ENCODE measurements at regions not wholly inside any gene's neighbourhood (a gene's known extent, or its start where the extent isn't known, plus 50 kb on each side); places are given as distances from the start of the nearest gene placed in this dataset.

DNA sequence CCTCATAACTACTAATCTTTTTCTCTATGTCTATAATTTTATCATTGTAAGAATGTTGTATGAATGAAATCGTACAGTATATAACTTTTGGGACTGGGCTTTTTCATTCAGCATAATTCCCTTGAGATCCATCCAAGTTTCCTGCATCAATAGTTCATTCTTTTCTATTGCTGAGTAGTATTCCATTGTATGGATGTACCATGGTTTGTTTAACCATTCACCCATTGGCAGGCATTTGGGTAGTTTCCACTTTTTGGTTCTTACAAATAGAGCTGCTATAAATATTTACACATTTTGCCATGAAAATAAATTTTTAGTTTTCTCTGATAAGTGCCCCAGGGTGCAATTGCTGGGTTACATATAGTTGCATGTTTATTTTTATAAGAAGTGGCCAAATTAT lies 659.8 kb downstream of the RAPGEF2 start:
- TF ChIP-seq, protein P1, sequence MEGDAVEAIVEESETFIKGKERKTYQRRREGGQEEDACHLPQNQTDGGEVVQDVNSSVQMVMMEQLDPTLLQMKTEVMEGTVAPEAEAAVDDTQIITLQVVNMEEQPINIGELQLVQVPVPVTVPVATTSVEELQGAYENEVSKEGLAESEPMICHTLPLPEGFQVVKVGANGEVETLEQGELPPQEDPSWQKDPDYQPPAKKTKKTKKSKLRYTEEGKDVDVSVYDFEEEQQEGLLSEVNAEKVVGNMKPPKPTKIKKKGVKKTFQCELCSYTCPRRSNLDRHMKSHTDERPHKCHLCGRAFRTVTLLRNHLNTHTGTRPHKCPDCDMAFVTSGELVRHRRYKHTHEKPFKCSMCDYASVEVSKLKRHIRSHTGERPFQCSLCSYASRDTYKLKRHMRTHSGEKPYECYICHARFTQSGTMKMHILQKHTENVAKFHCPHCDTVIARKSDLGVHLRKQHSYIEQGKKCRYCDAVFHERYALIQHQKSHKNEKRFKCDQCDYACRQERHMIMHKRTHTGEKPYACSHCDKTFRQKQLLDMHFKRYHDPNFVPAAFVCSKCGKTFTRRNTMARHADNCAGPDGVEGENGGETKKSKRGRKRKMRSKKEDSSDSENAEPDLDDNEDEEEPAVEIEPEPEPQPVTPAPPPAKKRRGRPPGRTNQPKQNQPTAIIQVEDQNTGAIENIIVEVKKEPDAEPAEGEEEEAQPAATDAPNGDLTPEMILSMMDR (IDR thresholded peaks at IDR 0.05), result no peak

DNA sequence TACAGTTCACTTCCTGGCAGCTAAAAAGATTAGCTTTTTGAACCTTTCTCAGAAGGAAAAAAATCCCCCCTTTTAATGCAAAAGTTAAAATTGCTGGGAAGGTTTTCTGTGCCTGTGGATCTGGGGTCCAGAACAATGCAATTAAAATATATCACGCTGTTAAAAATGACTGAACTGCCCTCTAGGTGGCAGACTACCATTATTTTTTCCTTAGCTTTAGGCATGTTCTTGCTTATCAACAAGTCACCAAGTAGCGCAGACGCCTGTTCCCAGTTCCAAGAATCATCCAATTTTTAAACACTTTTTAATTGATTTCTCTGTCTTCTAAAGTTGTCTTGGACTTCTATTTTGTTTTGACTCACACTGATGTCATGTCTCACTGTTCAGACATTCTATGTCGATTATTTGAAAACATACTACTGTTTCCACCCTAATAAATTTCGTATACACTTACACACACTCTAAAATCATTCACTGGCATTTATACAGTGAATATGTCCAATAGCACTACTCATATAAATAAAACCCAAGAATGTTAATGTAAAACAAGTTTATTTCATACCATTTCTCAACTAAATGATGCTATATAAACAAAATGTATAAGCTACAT lies 661.6 kb downstream of the RAPGEF2 start:
- TF ChIP-seq, protein P1 (IDR thresholded peaks at IDR 0.05), result peak; percentile 56; the same call in 1 of the 2 replicates

DNA sequence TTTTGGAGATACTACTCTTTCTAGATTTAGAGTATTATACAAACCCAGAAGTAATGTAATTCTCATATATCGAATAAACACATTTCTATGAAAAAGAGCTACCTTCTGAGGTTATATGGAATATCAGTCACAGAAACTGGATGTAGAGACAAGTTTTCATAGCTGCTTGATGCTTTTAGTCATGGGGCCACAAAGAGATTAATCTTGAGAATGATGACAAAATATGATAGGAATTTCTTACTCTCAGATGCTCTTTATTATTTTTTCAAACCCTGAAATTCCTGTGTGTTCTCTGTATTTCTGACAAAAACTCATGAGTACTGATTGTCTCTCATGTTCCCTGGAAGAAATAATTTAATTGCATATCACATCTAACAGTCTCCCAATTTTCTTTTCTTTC lies 662.5 kb downstream of the RAPGEF2 start:
- TF ChIP-seq, protein P1 (IDR thresholded peaks at IDR 0.05), result no peak

DNA sequence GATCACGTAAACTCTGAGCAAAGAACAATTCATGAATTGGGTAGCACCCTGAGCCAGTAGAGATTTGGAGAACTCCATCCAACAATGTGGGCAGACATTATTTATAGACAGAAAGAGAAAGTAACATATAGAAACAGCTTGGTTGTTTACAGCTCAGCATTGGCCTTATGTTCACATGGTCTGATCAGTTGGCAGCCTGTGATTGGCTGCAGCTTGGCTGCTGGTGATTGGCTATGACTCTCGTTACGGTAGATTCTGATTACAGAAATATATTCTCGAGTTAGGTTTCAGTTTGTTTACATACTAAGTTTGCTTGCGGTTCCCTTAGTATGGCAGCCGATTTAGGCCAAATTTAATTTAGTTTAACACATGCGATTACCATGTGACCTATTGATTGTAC lies 663.4 kb downstream of the RAPGEF2 start:
- TF ChIP-seq, protein P1 (IDR thresholded peaks at IDR 0.05), result no peak

DNA sequence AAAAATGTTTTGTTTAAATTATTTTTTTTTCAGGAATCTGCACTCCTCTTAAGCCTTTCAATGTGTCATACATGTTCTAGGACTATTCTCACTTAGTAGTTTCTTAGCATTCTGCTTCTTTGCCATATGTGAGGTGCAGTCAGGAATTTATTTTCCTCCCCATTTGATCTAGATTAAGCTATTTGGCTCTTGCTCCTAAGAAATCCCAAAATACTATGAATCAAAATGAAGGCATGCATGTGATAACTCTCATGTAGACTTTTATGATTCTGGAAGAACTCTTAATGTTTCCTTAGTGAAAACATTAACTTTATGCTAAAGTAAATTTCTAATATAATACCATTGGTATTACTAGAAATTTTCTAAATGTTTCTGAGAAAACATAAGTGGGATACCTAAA lies 664.5 kb downstream of the RAPGEF2 start:
- TF ChIP-seq, protein P1 (IDR thresholded peaks at IDR 0.05), result no peak

DNA sequence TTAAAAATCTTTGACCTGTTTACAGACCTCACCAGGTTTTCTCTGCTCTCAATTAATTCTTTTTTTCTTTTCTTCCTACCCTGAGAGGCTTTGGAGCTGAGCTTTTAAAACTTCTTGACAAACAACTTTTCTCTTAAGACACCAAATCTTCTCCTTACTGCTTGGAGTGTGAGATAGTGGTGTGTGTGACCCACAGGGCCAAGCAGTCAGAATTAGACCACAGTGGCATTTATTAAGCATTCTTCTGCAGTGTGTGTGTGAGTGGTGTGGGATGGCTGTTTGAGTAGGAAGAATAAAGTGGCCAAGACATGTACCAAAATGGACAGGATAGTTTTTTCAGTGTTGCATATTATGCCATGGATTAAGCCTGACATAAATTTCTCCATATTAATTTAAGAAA lies 665.1 kb downstream of the RAPGEF2 start:
- TF ChIP-seq, protein P1 (IDR thresholded peaks at IDR 0.05), result no peak

DNA sequence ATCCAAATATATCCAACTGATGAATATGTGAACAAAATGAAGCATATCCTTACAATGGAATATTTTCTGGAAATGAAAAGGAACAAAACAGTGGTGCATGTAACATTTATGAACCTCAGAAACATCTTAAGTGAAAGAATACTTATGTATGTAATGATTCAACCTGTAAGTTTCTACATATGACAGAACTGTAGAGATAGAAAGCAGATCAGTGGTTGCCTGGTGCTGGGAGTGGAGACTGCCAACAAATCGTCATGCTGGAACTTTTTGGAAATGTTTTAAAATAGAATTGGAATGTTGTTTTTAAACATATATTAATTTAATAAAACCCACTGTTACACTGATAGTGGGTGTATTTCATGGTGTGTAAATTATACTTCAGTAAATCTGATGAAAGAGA lies 667.5 kb downstream of the RAPGEF2 start:
- TF ChIP-seq, protein P1 (IDR thresholded peaks at IDR 0.05), result no peak

DNA sequence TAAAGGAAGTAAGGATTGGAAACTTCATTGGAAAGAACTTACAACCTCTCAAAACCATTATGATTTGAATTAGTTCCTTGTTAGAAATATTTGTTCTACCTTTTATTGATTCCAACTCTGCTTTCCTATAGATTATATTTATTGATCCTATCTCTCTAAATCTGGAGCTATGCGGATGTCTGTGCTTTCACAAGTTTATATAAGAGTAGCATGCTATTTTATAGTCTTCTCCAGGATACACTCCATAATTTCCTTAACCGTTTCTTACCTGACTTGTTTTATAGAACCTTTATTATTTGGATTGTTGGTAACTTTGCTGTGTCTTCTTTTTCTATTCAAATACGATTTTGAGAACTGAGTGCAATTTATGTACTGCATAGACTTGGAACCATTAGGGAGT lies 668.1 kb downstream of the RAPGEF2 start:
- TF ChIP-seq, protein P1 (IDR thresholded peaks at IDR 0.05), result no peak
